A673 (cell line): ENCODE measurements at regions not wholly inside any gene's neighbourhood (a gene's known extent, or its start where the extent isn't known, plus 50 kb on each side); places are given as distances from the start of the nearest gene placed in this dataset.

Experiments used
- BruUV-seq: library from RNA; stranded (reverse); fragments of 400-500 nt; replicated peaks from 2 replicates; lab custom pipeline; 2021; lab: Mats Ljungman, UMichigan
- CTCF ChIA-PET: fragments of 300-600 bp; sonication (Branson Sonifier 250); formaldehyde crosslinking; loops from one replicate; lab custom pipeline; 2022; ENCODE audit warnings: antibody characterized with exemption; lab: Charles Lee
- POLR2A ChIA-PET: fragments of 300-600 bp; sonication (Branson Sonifier 250); formaldehyde crosslinking; loops from one replicate; lab custom pipeline; 2022; ENCODE audit warnings: antibody characterized with exemption; ENCODE audit not compliant: low non-redundant PET; lab: Charles Lee
- DNase-seq: peaks from one replicate; pipeline ENCODE4 v3.0.0-alpha.2; 2015; ENCODE audit warnings: low spot score
- H3K27ac ChIP-seq: fragments of 200-600 bp; sonication (generic); 2 replicates; pipeline ENCODE4 v1.5.1; 2016; ENCODE audit warnings: mixed run types, low read depth, mild to moderate bottlenecking, mixed read lengths, antibody characterized with exemption, low read length; ENCODE audit not compliant: poor library complexity, severe bottlenecking
- H3K27me3 ChIP-seq: fragments of 200-600 bp; sonication (generic); replicated peaks from 2 replicates; pipeline ENCODE4 v1.6.1; 2017; ENCODE audit warnings: mixed run types, low read depth, mild to moderate bottlenecking, mixed read lengths, antibody characterized with exemption, low read length; ENCODE audit not compliant: insufficient read depth, poor library complexity
- H3K36me3 ChIP-seq: fragments of 200-600 bp; sonication (generic); 2 replicates; pipeline ENCODE4 v1.6.1; 2016; ENCODE audit warnings: mixed run types, mild to moderate bottlenecking, mixed read lengths, antibody characterized with exemption, low read length; ENCODE audit not compliant: insufficient read depth, poor library complexity, severe bottlenecking
- H3K4me1 ChIP-seq: fragments of 200-600 bp; sonication (generic); 2 replicates; pipeline ENCODE4 v1.6.1; 2017; ENCODE audit warnings: mixed run types, mild to moderate bottlenecking, mixed read lengths, antibody characterized with exemption, low read length; ENCODE audit not compliant: insufficient read depth, poor library complexity, severe bottlenecking
- H3K4me3 ChIP-seq: fragments of 200-600 bp; sonication (generic); 2 replicates; pipeline ENCODE4 v1.5.1; 2016; ENCODE audit warnings: low read depth, mixed run types, mild to moderate bottlenecking, mixed read lengths, low read length; ENCODE audit not compliant: poor library complexity, severe bottlenecking
- H3K9me3 ChIP-seq: fragments of 200-600 bp; sonication (generic); 2 replicates; pipeline ENCODE4 v1.6.1; 2016; ENCODE audit warnings: mixed run types, low read depth, mild to moderate bottlenecking, mixed read lengths, antibody characterized with exemption, low read length; ENCODE audit not compliant: poor library complexity, severe bottlenecking
- EZH2 ChIP-seq: fragments of 200-600 bp; sonication (generic); IDR thresholded peaks from 2 replicates; pipeline ENCODE4 v1.6.1; 2017; ENCODE audit warnings: borderline replicate concordance, low read depth, mild to moderate bottlenecking, mixed read lengths, antibody characterized with exemption, low read length; ENCODE audit not compliant: poor library complexity, severe bottlenecking
- intact Hi-C: fragments of 100-400 bp; cut with micrococcal nuclease; formaldehyde crosslinking; loops from one replicate; pipeline ENCODE4 v1.10.0; 2022; ENCODE audit not compliant: unreplicated experiment
- TF ChIP-seq, protein P1 (sequence below): fragments of 300-800, 200-600 bp; sonication (generic); conservative IDR thresholded peaks from 2 replicates; pipeline ENCODE4 v1.5.1; 2017; ENCODE audit warnings: low read depth, mild to moderate bottlenecking, antibody characterized with exemption, low read length, moderate library complexity, mixed read lengths

- Histone ChIP-seq H3K27me3 (peaks cover under 1% of the 10 kb centered on the region), H3K4me3 (no peak overlapping the region), H3K27ac (no peak overlapping the region), H3K4me1 (peaks cover 7% of the 10 kb centered on the region), H3K36me3 (no peaks in the 10 kb centered on the region), H3K9me3 (no peaks in the 10 kb centered on the region)
- intact Hi-C loops: no loop called here
- peak; percentile 55 for DNase-seq
- no TSS peak for BruUV-seq
- ChIA-PET CTCF (interaction anchor here (1.1 kb wide), 1 partner anchor 216 kb away, joined by 3 read pairs; no protein-coding TSS in a partner anchor), POLR2A (no interaction called here)
- TF ChIP-seq, protein P1, sequence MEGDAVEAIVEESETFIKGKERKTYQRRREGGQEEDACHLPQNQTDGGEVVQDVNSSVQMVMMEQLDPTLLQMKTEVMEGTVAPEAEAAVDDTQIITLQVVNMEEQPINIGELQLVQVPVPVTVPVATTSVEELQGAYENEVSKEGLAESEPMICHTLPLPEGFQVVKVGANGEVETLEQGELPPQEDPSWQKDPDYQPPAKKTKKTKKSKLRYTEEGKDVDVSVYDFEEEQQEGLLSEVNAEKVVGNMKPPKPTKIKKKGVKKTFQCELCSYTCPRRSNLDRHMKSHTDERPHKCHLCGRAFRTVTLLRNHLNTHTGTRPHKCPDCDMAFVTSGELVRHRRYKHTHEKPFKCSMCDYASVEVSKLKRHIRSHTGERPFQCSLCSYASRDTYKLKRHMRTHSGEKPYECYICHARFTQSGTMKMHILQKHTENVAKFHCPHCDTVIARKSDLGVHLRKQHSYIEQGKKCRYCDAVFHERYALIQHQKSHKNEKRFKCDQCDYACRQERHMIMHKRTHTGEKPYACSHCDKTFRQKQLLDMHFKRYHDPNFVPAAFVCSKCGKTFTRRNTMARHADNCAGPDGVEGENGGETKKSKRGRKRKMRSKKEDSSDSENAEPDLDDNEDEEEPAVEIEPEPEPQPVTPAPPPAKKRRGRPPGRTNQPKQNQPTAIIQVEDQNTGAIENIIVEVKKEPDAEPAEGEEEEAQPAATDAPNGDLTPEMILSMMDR: no peak
- TF ChIP-seq EZH2: no peak
Observed at GRCh38 chr11:64472593-64473455, 82.9 kb upstream of the SLC22A11 start.

DNA sequence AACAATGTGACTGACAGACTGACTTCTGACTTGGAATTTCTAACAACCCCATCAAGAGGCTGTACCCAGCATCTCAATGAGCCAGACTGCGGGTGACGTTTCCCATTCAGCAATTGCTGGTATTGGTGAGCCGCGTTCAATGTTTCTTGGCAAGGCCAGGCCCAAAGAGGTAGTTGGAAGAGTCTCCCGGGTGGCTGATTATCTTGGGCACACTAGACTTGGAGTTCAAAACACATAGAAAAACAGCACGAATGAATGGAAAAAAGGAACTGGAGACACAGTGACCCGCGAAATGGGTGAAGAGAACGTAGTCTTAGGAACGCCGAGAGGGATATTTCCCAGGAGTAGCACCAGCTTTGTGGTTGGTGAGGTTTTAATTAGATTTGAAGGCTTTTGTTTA is 81.1 kb upstream of the SLC22A11 start:
- H3K36me3 ChIP-seq: no peaks in the 10 kb centered on the region
- intact Hi-C loops: no loop called here
- H3K4me3 ChIP-seq: no peak overlapping the region
- no peak overlapping the region for H3K27ac ChIP-seq
- ChIA-PET POLR2A (no interaction called here), CTCF (interaction anchor here (0.7 kb wide), 1 partner anchor 251 kb away, joined by 3 read pairs; no protein-coding TSS in a partner anchor)
- DNase-seq: no peak
- H3K27me3 ChIP-seq: peaks cover 8% of the 10 kb centered on the region
- no peak for TF ChIP-seq EZH2
- TF ChIP-seq, protein P1: no peak
- BruUV-seq: no TSS peak
- no peaks in the 10 kb centered on the region for H3K9me3 ChIP-seq
- peaks cover 7% of the 10 kb centered on the region for H3K4me1 ChIP-seq

DNA sequence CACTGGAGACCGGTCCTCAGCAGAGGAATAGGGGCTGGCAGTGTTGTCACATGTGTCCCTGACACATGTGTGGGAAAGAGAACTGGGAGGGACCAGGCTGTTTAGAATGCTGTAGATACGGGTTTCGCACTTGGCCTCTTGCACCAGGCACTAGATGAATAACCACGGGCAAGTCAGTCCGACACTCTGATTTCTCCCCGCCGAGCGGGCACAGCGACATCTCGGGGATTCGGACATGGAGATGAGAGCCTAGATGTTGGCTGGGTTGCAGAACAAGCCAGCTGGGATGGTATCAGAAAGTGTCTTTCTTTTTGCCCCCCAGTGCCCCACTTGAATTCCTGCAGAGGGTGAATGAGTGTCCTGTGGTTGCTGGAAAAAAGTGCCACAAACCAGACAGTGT is 80.6 kb upstream of the SLC22A11 start:
- POLR2A ChIA-PET: no interaction called here
- intact Hi-C loops: no loop called here
- TF ChIP-seq, protein P1: no peak
- TF ChIP-seq EZH2: no peak
- peaks cover 7% of the 10 kb centered on the region for H3K4me1 ChIP-seq
- no peak for DNase-seq
- CTCF ChIA-PET: interaction anchor here (0.7 kb wide), 1 partner anchor 251 kb away, joined by 3 read pairs; no protein-coding TSS in a partner anchor
- H3K4me3 ChIP-seq: no peak overlapping the region
- no peaks in the 10 kb centered on the region for H3K9me3 ChIP-seq
- BruUV-seq: no TSS peak
- peaks cover 11% of the 10 kb centered on the region for H3K27me3 ChIP-seq
- no peaks in the 10 kb centered on the region for H3K36me3 ChIP-seq
- no peak overlapping the region for H3K27ac ChIP-seq
